NCI-H2107 (cell line): ENCODE measurements at regions not wholly inside any gene's neighbourhood (a gene's known extent, or its start where the extent isn't known, plus 50 kb on each side); places are given as distances from the start of the nearest gene placed in this dataset.
"Not testable (repeated sequence)": the region's sequence is repeated elsewhere in the genome, so short reads cannot be mapped to it uniquely, and the experiment has no call there.

Experiments used
- DNase-seq: peaks from one replicate; lab custom pipeline; 2025; lab: John Stamatoyannopoulos, UW

DNA sequence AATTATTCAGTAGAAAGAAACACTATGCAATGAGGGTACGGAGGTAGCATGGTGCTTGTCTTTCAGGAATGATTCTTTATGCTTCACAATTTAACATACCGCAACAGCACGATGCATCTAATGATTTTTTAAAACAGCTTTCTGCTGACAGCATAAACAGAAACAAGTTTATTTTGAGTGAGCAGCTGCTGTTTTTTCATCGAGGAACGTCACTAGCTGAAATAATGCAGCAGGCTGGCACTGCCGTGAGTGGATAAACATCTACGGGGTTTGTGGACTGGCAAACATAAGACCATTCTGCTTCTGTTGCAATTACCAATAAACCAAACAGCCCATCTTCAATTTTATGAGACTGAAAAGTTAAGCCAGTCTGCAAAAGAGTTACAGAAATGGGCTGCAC lies 871.8 kb downstream of the RPS29 start:
- DNase-seq, result no peak

DNA sequence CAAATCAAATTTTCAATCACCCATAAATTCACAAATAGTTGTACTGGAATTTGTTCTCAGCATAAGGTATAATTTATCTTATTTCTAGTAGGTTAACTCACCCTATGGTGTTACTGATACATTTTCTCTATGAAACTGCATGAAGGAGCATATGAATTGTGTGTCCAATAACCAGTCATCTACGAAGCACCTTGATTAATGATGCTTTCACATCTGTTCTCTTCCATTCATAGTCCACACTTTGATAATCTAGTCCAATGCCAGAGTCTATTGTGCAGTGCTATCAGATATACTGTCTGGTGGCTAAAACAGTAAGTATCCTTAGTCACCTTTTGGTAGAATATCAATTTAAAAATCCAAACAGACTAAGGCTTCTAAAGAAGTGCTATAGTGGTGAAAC lies 876.0 kb downstream of the RPS29 start:
- DNase-seq, result no peak

DNA sequence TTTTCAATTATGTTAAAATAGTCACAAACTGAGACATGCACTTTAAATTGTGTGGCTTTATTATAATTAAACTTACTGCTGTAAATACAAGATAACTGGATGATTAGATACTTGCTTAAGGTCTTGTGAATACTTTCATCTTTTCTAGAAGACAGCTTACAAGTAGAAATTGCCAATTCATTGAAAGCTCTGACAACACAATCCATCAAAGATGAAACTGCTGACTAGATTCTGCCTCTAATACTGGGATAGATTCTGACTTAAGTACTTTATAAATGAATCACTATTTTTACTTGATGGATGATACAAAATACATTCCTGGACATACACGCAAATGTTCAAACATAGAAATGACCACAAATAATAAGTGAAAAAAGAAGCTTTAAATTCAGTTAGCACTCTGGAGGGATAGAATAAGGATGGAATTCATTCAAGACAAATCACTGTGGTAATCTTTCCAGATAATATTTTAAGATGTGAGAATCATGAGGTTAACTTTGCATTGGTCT lies 876.8 kb downstream of the RPS29 start:
- no peak for DNase-seq

DNA sequence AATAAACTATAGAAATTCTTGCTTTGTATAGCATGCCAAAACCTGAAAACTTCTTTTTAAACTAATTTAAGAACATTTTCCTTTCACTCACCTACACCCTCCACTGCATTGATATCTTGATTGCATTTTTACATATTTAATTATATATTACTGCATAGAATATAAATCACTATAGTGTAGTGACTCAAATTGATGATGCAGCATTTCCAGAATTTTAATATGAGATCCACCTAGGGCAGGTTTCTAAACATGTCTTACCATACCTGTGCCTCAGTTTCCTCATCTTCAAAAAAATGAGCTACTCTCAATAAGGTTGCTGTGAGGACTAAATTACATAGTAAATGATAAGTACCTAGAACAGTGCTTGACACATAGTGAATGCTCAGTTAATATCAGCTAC lies 881.5 kb downstream of the RPS29 start:
- no peak for DNase-seq

DNA sequence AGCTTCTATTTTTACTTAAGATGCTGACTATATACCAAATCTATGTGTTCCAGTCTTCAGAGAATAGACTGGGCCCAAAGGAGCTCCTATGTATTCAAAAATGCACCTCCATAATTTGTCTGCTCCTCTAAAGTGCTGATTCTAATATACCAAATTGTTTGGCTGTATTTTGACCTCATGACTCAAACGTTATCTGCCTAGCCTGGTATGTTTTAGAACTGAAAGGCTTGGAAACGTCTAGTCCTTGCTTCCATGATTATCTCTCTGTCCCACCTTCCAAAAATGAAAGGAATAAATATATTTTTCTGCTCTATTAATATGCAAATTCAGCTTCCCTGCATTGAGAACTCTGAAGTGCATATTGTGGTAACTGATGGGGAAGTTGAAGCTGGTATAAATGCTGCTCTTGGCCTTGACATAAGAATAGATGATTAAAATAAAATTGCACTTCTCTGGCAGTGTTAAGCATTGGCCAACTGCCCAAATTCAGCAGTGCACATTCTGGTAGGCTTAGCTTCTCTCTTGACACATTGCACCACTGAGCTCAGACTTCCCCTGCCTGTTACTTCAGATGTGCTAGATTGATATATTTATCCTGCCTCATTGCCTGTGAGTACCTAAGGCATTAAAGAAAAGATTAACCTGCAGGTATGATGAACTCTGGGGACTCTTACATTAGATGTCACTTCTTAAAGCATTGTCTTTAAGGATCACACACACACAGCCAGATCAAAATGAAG lies 882.3 kb downstream of the RPS29 start:
- no peak for DNase-seq

DNA sequence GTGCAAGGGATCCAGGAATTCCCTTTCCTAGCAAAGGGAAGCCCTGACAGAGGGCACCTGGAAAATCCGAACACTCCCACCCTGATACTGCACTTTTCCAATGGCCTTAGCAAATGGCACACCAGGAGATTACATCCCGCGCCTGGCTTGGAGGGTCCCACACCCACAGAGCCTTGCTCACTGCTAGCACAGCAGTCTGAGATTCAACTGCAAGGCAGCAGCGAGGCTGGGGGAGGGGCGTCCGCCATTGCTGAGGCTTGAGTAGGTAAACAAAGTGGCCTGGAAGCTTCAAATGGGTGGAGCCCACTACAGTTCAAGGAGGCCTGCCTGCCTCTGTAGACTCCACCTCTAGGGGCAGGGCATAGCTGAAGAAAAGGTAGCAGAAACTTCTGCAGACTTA lies 888.8 kb downstream of the RPS29 start:
- DNase-seq, result not testable (repeated sequence)

DNA sequence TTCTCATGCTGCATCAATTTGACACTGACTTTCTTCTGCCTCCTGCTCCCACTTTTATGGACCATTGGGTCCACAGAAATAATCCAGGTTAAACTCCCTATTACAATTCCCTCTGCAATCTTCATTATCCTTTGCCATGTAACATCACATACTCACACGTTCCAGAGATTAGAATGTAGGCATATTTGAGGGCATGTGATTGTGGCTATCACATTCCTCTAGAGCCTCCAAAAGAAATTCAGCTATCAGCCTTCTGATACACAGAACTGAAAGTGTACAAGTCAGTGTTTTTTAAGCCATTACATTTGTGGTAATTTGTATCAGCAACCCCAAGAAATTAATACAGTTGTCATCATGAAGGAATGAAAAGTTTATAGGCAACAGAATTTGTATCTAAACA lies 892.4 kb downstream of the RPS29 start:
- no peak for DNase-seq

DNA sequence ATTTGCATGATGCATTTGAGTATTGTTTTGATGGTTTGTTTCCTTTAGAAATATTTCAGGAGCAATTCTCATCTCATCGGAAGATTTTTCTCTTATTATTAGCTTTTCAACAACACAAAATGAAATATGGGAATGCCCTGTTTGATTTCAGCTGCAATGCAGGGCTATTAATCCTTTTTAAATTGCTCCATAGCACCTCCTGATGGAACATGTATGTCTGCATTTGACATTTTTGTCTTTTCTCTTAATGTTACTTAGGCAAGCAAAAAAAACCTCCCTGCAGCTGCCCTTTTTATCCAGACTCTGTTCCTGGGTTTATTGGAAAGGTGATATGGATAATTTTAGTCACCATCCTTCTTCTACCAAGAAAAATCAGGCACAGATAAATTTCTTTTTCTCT lies 895.8 kb downstream of the RPS29 start:
- DNase-seq, result no peak

DNA sequence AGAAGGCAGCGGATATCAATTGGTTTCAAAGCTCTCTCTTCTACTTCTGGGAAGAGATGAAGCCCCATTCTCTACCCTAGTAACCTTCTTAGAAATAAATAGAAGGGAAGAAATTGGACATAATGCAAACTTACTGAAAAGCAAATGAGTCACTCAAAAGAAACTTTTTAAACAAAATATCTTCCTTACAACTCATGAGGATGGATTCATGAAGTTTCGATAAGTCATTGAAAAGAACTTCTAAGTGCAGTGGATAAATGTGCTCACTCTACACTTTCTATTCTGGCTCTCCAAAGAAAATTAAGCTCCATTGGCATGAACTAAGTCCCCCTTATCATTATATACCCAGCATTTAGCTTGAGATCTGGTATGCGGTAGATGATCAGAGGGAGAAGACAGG lies 899.5 kb downstream of the RPS29 start:
- DNase-seq, result no peak

DNA sequence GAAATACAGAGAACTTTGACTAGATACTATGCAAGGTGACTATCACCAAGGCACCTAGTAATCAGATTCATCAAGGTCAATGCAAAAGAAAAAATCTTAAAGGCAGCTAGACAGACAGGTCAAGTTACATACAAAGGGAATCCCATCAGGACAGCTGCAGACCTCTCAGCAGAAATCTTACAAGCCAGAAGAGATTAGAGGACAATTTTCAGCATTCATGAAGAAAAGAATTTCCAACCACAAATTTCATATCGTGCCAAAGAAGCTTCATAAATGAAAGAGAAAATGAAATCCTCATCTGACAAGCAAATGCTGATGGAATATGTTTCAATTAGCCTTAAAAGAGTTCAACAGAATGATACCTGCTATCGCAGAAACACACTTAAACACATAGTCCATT lies 913.7 kb downstream of the RPS29 start:
- DNase-seq, result no peak

DNA sequence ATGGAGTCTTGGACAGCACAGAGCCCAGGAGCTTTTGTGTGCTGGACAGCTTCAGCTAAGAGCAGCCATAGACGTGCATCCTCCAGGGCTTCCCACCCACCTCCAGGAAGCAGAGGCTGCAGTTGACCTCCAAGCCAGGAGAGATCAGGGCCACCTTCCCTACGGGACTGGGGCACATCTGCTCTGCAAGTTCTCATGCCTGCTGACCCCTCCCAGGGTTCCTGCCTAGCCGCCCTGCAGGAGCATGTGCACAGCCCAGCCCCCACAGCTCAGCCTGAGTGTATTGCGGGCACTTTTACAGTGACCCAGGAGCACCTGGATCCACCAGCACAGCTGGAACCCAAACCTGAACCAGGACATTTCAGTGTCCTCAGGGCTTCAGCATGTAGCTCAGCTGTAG lies 915.2 kb downstream of the RPS29 start:
- DNase-seq, result no peak

DNA sequence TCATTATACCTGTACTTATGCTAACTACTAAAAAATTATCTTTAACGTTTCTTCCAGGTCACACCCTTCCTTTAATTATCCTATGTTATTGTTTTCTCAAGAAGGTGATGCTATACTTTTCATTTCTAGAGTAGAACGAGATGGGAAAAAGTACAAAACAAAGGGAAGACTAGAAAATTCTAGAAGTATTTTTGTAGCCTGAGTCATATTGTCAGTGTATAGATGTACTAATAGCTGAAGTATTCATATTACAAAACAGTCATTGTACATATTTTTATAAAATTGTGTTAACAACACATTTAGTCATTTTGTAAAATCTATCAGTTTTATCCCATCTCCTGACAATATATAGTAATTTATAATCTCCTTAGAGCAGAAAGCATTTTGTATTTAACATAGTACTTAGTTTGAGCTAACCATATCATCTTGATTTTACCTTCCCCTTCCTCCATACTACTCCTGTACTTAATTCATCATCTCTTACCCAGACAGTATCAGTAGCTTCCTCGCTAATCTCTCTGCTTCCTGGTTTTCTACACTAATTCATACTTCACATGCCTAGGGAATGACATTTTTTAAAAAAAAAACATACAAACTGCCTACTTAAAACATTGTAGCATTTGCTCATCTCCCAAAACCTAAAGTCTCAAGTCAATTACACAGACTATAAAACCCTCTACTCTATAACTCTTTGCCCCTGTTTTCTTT lies 920.9 kb downstream of the RPS29 start:
- DNase-seq, result no peak

DNA sequence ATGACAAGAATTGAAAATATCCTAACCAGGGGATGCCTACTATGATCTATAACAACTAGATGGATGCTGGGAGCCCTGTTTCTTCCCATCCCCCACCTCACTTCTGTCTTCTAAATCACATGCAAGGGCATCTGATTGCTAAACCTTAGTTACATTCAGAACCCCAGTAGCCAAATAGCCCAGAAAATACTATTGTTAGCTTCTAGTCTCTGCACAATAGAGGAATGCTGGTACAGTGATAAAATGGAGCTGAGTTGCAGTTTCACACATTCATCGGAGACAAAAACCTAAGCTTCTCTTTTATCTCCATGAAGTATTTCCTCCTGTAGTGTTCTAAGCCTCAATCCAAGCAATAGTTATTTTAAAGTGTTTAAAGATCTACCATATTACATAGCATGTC lies 942.9 kb downstream of the RPS29 start:
- no peak for DNase-seq

DNA sequence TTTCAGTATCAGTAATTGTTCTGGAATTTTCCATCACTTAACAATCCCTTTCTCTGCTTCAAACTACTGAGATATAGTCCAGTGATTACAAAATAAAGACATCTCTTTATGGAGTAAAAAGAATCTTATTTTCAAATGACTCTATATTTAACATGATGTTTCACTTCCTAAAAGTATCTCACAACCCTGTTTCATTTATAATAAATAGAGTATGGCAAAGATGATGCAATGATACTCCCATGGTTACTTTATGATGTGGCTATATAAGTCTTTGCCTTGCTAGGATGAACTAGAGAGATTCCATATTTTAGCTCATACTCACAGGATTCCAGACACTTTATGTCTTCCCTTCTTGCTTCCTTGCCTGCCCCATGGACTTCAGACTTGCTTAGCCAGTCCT lies 953.5 kb upstream of the MDGA2 start:
- DNase-seq, result no peak

DNA sequence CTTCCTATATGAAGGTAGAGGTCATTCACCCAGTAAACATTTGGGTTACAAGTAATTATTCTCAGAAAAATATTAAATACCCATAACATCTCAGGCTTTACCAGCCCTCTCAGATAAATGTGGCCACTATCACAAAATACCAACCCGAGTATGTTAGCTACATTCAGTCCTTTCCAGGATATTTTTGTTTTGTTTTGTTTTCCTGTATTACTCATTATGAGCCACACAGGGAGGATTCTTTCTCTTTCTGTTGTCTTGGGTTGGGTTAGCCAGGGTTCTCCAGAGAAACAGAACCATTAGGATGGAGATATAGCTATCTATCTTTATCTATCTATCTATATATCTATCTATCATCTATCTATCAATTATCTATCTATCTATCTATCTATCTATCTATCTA lies 947.6 kb upstream of the MDGA2 start:
- no peak for DNase-seq

DNA sequence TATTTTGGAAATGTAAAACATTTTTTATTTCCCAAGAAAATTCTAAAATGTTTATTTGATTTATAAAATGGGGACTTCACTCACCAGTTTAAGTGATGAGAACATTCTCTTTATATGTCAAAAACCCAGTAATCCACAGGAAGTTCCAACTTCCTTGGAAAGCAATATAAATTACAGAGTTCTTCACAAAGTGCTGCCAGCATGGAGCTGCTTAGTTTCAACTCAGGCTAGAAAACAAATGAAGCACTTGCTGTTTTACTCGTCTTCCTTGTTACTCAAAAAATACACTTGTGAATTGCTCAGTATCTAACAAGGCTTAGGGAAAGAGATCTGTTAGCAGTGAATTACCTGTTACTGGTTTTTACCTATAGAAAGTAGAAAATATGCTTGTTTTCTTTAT lies 942.7 kb upstream of the MDGA2 start:
- no peak for DNase-seq

DNA sequence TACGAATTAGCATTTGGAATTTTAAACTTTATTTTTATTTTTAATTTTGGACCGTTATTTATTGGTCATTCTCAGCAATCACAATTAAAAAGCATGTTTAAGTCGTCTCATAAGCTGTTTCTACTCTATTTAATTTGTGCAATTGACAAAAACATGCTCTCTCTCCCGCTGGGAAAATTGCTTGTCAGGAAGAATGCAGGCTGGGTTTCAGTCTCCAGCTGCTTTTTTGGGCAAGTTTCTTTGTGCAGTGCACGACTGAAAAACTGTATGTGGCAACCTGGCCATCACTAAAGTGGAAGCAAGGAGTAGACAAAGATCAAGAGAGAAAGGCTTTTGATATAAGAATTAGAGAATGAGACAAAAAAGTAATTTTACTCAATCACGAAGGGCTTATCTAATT lies 941.5 kb upstream of the MDGA2 start:
- DNase-seq, result no peak

DNA sequence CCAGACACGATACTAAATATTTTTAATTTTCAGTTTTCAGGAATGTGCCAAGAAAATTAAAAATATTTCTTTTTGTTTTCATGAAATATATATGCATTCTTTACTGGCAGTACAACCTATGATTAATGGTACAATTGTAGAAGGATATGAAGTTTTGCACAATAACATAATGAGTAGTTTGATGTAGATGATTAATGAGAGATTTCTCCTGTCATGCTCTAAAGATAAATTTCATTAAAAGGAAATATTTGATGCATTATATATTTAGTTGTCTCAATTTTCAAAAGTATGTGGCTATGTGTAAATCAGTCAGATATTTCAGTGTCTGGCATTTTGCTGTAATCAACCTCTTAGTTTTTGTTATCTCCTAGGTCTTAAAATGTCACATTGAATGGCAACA lies 940.2 kb upstream of the MDGA2 start:
- no peak for DNase-seq

DNA sequence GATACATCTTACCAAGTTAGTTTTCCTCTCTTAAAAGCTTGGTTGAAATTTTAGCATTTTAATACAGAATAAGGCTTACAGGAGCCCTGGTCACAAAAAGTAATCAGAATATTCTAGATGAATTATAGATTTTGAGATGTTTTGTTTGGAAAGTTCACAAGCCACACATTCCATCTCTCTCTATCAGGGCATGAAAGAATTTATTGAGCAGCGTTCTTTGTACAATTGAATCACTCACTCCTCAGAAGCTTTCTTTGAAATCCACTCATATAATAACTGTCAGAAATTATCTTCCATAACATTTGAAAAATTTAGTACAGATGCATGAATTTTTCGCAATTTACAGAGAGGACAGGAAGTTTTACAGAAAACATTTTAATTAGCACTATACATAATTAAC lies 938.6 kb upstream of the MDGA2 start:
- DNase-seq, result no peak

DNA sequence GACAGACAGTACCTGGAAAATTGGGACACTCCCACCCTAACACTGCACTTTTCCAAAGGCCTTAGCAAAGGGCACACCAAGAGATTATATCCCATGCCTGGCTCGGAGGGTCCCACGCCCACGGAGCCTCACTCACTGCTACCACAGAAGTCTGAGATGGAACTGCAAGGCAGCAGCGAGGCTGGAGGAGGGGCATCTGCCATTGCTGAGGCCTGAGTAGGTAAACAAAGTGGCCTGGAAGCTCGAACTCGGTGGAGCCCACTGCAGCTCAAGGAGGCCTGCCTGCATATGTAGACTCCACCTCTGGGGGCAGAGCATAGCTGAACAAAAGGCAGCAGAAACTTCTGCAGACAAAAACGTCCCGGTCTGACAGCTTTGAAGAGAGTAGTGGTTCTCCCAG lies 931.6 kb upstream of the MDGA2 start:
- DNase-seq, result not testable (repeated sequence)

DNA sequence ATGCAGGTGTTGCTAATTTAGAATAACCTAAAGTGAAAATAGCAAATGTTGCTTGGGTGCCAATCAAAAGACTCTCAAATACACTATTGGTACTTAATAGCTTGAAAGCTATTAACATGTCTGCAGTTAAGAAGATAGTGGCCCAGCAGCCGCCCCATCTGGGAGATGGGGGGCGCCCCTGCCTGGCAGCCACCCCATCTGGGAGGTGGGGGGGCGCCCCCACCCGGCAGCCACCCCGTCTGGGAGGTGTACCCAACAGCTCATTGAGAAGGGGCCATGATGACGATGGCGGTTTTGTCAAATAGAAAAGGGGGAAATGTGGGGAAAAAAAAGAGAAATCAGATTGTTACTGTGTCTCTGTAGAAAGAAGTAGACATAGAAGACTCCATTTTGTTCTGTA lies 923.1 kb upstream of the MDGA2 start:
- DNase-seq, result no peak

DNA sequence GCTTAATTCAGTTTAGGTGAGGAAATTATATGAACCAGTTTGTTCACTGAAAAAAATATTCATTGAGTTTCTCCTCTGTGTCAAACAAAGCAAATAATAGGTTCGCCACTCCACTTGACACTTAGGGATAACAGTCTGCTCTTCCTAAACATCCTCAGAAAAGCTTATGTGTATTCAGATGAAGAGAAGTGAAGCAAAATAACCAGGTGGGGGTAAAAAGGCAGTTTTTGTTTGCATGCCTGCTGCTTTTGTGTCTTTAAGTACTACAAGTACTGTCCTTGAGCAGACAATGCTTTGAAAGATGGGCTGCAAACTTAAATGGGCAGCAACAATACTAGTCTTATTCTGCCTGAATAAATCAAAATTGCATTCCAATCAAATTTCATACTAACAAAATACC lies 910.7 kb upstream of the MDGA2 start:
- no peak for DNase-seq

DNA sequence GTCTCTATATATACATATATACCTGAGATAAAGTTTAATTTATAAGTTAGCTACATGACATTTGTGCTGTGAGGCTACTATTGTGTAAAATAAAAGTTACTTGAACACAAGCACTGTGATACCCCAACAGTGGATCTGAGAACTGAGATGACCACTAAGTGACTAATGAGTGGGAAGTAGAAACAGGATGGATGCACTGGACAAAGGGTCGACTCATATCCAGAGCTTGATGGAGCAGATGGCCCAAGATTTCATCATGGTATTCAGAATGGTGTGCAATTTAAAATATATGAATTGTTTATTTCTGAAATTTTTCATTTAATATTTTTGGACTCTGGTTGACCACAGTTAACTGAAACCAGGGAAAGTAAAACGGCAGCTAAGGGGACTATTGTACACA lies 908.6 kb upstream of the MDGA2 start:
- no peak for DNase-seq

DNA sequence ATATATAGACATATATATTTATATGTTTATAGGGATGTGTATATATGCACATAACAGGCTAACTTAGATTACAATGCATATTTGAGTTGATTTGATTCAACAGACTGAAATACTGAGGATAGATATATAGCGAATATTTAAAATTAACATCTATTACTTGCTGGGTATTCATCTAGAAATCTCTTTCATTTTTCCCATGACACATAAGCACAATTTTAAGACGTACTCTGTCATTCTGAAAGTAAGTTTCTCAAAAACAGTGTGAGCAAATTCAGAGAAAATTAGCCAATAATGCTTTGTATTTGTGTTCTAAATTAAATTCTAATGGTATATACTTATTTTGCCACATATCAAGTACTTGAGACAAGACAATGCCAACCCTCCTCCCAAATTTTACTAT lies 907.5 kb upstream of the MDGA2 start:
- DNase-seq, result no peak
